HEK293T (cell line): ENCODE measurements at regions not wholly inside any gene's neighbourhood (a gene's known extent, or its start where the extent isn't known, plus 50 kb on each side); places are given as distances from the start of the nearest gene placed in this dataset.

Experiments
- BHLHE40 ChIP-seq: fragments of 450-650 bp; IDR thresholded peaks from 2 replicates; pipeline ENCODE4 v1.6.1; 2016; ENCODE audit warnings: mild to moderate bottlenecking, moderate library complexity, borderline replicate concordance
- FOXK2 ChIP-seq: fragments of 450-650 bp; IDR thresholded peaks from 2 replicates; pipeline ENCODE4 v1.6.1; 2016; ENCODE audit warnings: mild to moderate bottlenecking
- FOXM1 ChIP-seq: fragments of 450-650 bp; IDR thresholded peaks from 2 replicates; pipeline ENCODE4 v1.6.1; 2017; ENCODE audit warnings: mild to moderate bottlenecking, borderline replicate concordance
- L3MBTL2 ChIP-seq: fragments of 450-650 bp; conservative IDR thresholded peaks from 2 replicates; pipeline ENCODE4 v1.6.1; 2016; ENCODE audit warnings: mild to moderate bottlenecking
- LEF1 ChIP-seq: fragments of 450-650 bp; IDR thresholded peaks from 2 replicates; pipeline ENCODE4 v1.6.1; 2017; ENCODE audit warnings: mild to moderate bottlenecking, borderline replicate concordance
- PKNOX1 ChIP-seq: fragments of 450-650 bp; IDR thresholded peaks from 2 replicates; pipeline ENCODE4 v1.6.1; 2016

GRCh38 chr16:9549487-9549886, 458.0 kb downstream of the HAPSTR1 start:
- no peak for TF ChIP-seq BHLHE40
- TF ChIP-seq FOXK2: no peak
- TF ChIP-seq L3MBTL2: no peak
- TF ChIP-seq FOXM1: no peak
- no peak for TF ChIP-seq PKNOX1
- TF ChIP-seq LEF1: no peak
